DND-41 (cell line): ENCODE measurements at regions not wholly inside any gene's neighbourhood (a gene's known extent, or its start where the extent isn't known, plus 50 kb on each side); places are given as distances from the start of the nearest gene placed in this dataset.

ENCODE experiments used
- CTCF ChIP-seq: IDR thresholded peaks from 2 replicates; pipeline ENCODE4 v1.5.1; 2012; ENCODE audit warnings: borderline replicate concordance, low read length, moderate library complexity, mild to moderate bottlenecking; ENCODE audit not compliant: poor library complexity, severe bottlenecking; ENCODE audit errors: extremely low read depth
- EZH2 ChIP-seq: IDR thresholded peaks from 3 replicates; pipeline ENCODE4 v1.6.1; 2012; ENCODE audit warnings: borderline replicate concordance, low read depth, mild to moderate bottlenecking, moderate library complexity, low read length, inconsistent platforms; ENCODE audit not compliant: severe bottlenecking

DNA sequence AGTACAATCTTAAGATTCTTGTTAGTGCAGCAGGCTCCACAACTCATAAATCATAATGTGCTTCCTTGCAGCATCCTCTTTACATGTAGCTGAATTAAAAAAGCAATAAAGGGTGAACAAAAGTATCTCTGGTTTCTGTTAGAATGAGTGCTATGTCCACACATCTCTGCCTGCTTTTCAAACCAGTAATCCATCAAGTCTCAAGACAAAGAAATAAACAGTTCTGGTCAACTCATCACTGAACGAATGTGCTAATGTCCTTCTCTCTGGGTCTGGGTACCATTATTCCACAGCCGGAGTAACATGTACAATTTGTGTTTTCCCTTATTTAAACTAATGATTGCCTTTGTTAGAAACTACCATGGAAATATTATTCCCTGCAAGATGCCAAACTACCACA is 273.0 kb upstream of the USP15 start:
- TF ChIP-seq CTCF = no peak
- TF ChIP-seq EZH2 = no peak
